GM12872 (cell line): ENCODE measurements at regions not wholly inside any gene's neighbourhood (a gene's known extent, or its start where the extent isn't known, plus 50 kb on each side); places are given as distances from the start of the nearest gene placed in this dataset.

Experiments used
- TF ChIP-seq, protein P1 (sequence below): IDR thresholded peaks from 3 replicates; pipeline ENCODE4 v1.5.1; 2011; ENCODE audit warnings: low read depth, mild to moderate bottlenecking, low read length, moderate library complexity; ENCODE audit not compliant: insufficient read depth

DNA sequence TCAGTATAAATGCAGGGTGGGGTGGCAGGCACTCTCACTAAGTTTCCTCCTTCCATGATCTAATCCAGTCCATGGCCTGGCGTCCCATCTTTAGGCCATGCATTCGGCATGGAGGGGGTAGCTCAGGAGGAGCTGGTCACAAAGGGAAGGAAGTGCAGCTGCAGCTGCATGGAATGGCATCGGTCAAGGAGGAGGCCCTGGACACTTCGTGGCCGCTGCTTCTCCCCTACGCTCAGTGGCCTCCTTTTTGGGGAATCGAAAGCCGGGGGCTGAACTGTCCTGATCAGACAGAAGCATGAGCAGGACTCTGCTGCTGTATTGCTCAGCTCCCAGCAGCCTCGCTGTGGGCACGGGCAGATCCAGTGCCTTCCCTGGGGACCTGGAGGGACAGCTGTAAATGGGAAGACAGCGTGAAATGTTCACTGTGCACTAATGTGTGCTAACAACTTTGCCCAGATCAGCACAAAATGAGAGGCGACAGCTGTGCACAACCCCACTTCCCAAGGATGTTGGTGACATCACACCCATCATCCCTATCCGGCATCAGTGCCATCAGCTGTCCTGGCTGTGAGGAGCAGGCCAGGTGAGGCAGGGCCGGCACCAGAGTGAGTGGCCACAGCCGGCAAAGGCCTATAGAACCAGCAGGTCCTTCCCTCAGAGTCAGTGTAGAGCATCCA, 520.1 kb upstream of the RAB6C start:
- TF ChIP-seq, protein P1, sequence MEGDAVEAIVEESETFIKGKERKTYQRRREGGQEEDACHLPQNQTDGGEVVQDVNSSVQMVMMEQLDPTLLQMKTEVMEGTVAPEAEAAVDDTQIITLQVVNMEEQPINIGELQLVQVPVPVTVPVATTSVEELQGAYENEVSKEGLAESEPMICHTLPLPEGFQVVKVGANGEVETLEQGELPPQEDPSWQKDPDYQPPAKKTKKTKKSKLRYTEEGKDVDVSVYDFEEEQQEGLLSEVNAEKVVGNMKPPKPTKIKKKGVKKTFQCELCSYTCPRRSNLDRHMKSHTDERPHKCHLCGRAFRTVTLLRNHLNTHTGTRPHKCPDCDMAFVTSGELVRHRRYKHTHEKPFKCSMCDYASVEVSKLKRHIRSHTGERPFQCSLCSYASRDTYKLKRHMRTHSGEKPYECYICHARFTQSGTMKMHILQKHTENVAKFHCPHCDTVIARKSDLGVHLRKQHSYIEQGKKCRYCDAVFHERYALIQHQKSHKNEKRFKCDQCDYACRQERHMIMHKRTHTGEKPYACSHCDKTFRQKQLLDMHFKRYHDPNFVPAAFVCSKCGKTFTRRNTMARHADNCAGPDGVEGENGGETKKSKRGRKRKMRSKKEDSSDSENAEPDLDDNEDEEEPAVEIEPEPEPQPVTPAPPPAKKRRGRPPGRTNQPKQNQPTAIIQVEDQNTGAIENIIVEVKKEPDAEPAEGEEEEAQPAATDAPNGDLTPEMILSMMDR, result no peak

- TF ChIP-seq, protein P1, result no peak
Observed at GRCh38 chr2:129459881-129460280, 519.6 kb upstream of the RAB6C start.

GRCh38 chr2:129460299-129461198, 518.9 kb upstream of the RAB6C start:
- TF ChIP-seq, protein P1, result no peak

- TF ChIP-seq, protein P1, result no peak
Observed at GRCh38 chr2:129462349-129462748, 517.1 kb upstream of the RAB6C start.

GRCh38 chr2:129462967-129463366, 516.5 kb upstream of the RAB6C start:
- TF ChIP-seq, protein P1, result no peak

GRCh38 chr2:129464036-129464435, 515.4 kb upstream of the RAB6C start:
- TF ChIP-seq, protein P1, result no peak

DNA sequence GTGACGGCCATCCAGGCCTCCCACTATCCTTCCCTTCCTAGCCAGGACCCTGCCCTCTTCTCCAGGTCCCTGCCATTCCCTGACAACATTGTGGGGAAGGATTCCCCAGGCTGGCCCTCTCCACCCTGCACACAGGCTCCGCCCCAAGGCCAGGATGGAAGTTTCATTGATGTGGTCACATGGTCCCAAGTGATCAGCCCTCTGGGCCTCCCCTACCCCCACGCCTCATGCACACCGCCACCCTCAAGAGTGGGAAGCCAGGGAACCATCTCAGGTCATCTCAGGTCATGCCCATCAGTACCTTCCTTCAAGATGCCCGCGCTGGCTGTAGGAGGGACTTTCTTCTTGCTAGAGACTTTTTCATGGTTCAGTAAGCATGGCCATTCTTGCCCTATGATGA, 514.8 kb upstream of the RAB6C start:
- TF ChIP-seq, protein P1, result no peak
